HepG2 (cell line): ENCODE measurements at regions not wholly inside any gene's neighbourhood (a gene's known extent, or its start where the extent isn't known, plus 50 kb on each side); places are given as distances from the start of the nearest gene placed in this dataset.
A peak's percentile ranks its signal among the peaks of the same experiment; 100 is the strongest.
"Not testable (repeated sequence)": the region's sequence is repeated elsewhere in the genome, so short reads cannot be mapped to it uniquely, and the experiment has no call there.

Source experiments
- ATAC-seq: fragments of 200-7000 bp; cut with Tn5 transposase; 3 replicates; pipeline ENCODE4 v1.9.1; 2020; ENCODE audit warnings: mild to moderate bottlenecking, moderate library complexity
- BruUV-seq: library from RNA; stranded (reverse); fragments of 400-500 nt; replicated peaks from 2 replicates; lab custom pipeline; 2021; lab: Mats Ljungman, UMichigan
- CTCF ChIA-PET: fragments of 300-600 bp; formaldehyde crosslinking; extraction: SDS; loops from one replicate; lab custom pipeline; 2021; ENCODE audit warnings: low total read pairs, inconsistent platforms, low intra/inter-chr PET ratio; lab: Yijun Ruan, JAX
- POLR2A ChIA-PET: fragments of 350-600 bp; sonication (Branson Sonifier 250); formaldehyde crosslinking; loops from one replicate; lab custom pipeline; 2020; ENCODE audit warnings: antibody characterized with exemption, inconsistent platforms; lab: Yijun Ruan, JAX
- DNase-seq: peaks from one replicate; pipeline ENCODE4 v3.0.0-alpha.2; 2015; ENCODE audit warnings: low spot score
- FAIRE-seq: peaks from 3 replicates; lab custom pipeline; 2011; peaks lifted over from hg19 to GRCh38; lab: Jason Lieb, UNC
- H2AFZ ChIP-seq: one replicate; pipeline ENCODE4 v1.6.1; 2011; ENCODE audit warnings: low read length, inconsistent platforms
- H3K27ac ChIP-seq: fragments of 300-600 bp; 3 replicates; pipeline ENCODE4 v1.8.0; 2011; ENCODE audit warnings: mixed run types, mild to moderate bottlenecking, mixed read lengths, low read length, inconsistent platforms; ENCODE audit not compliant: insufficient read depth; ENCODE audit errors: extremely low read length
- H3K27me3 ChIP-seq, 2 experiments: fragments of 200-600 bp in 1 of 2; 2 replicates in 1 of 2; 3 replicates in 1 of 2; pipeline versions ENCODE4 v1.6.0 to v1.8.0; 2011; ENCODE audit warnings: low read length in 2 of 2, mild to moderate bottlenecking in 2 of 2, moderate library complexity in 2 of 2, inconsistent platforms in 1 of 2; ENCODE audit not compliant: insufficient read depth in 2 of 2, control insufficient read depth in 1 of 2
- H3K36me3 ChIP-seq, 2 experiments: fragments of 200-600 bp in 1 of 2; replicated peaks in 1 of 2; 2 replicates in 1 of 2; 3 replicates in 1 of 2; pipeline versions ENCODE4 v1.5.1 to v1.8.0; 2011; ENCODE audit warnings: low read length in 2 of 2, inconsistent platforms in 1 of 2; ENCODE audit not compliant: insufficient read depth in 2 of 2, control insufficient read depth in 1 of 2
- H3K4me1 ChIP-seq: 2 replicates; pipeline ENCODE4 v1.5.1; 2012; ENCODE audit warnings: low read length, inconsistent platforms; ENCODE audit not compliant: insufficient read depth
- H3K4me2 ChIP-seq: 2 replicates; pipeline ENCODE4 v1.6.0; 2011; ENCODE audit warnings: low read depth, low read length, inconsistent platforms
- H3K4me3 ChIP-seq, 3 experiments: fragments of 200-600 bp in 1 of 3; sonication (generic), shearing (Covaris generic) in 1 of 3; replicated peaks in 1 of 3; 2 replicates each; pipeline ENCODE4 v1.5.1; 2011 to 2016; ENCODE audit warnings: low read length in 3 of 3, inconsistent platforms in 2 of 3, low read depth in 2 of 3, mild to moderate bottlenecking in 2 of 3, control low read depth in 1 of 3, mixed read lengths in 1 of 3; ENCODE audit not compliant: insufficient read depth in 1 of 3
- H3K79me2 ChIP-seq: one replicate; pipeline ENCODE4 v1.6.1; 2011; ENCODE audit warnings: low read length, inconsistent platforms; ENCODE audit not compliant: insufficient read depth
- H3K9ac ChIP-seq: 2 replicates; pipeline ENCODE4 v1.6.0; 2011; ENCODE audit warnings: mild to moderate bottlenecking, low read depth, low read length, inconsistent platforms; ENCODE audit not compliant: insufficient read depth
- H3K9me3 ChIP-seq: 2 replicates; pipeline ENCODE4 v1.5.1; 2012; ENCODE audit warnings: mild to moderate bottlenecking, low read length
- H4K20me1 ChIP-seq: 2 replicates; pipeline ENCODE4 v1.6.0; 2011; ENCODE audit warnings: inconsistent platforms, mild to moderate bottlenecking, low read length, moderate library complexity; ENCODE audit not compliant: insufficient read depth
- ATF7 ChIP-seq, 2 experiments: fragments of 450-650 bp in 1 of 2; sonication (generic) in 1 of 2; formaldehyde crosslinking in 1 of 2; IDR thresholded peaks; 2 replicates each; pipeline versions ENCODE4 v1.4.0 to v1.6.1; 2016 to 2020; ENCODE audit warnings: antibody characterized with exemption in 1 of 2, mild to moderate bottlenecking in 1 of 2, missing genetic modification reagents in 1 of 2
- ATM ChIP-seq: fragments of 450-650 bp; IDR thresholded peaks from 2 replicates; pipeline ENCODE4 v1.7.1; 2017; ENCODE audit warnings: mild to moderate bottlenecking, borderline replicate concordance
- FOXK2 ChIP-seq: fragments of 450-650 bp; IDR thresholded peaks from 2 replicates; pipeline ENCODE4 v1.6.1; 2016
- FOXP1 ChIP-seq, 2 experiments: fragments of 450-650 bp in 1 of 2; IDR thresholded peaks; 2 replicates each; pipeline ENCODE4 v1.6.1; 2017 to 2018; ENCODE audit warnings: antibody characterized with exemption in 1 of 2
- HDAC1 ChIP-seq: sonication (generic); formaldehyde crosslinking; IDR thresholded peaks from 2 replicates; pipeline ENCODE4 v1.5.1; 2020; ENCODE audit warnings: mild to moderate bottlenecking, missing genetic modification reagents
- NFRKB ChIP-seq: fragments of 450-650 bp; IDR thresholded peaks from 2 replicates; pipeline ENCODE4 v1.6.1; 2017
- SRF ChIP-seq: IDR thresholded peaks from 2 replicates; pipeline ENCODE4 v1.6.1; 2011; ENCODE audit warnings: mild to moderate bottlenecking, low read depth, low read length, moderate library complexity
- ZFP41 ChIP-seq: sonication (generic); formaldehyde crosslinking; IDR thresholded peaks from 2 replicates; pipeline ENCODE4 v1.4.0; 2020; ENCODE audit warnings: mild to moderate bottlenecking, missing genetic modification reagents, borderline replicate concordance
- ZNF296 ChIP-seq: sonication (generic); formaldehyde crosslinking; conservative IDR thresholded peaks from 2 replicates; pipeline ENCODE4 v1.5.0; 2020; ENCODE audit warnings: mild to moderate bottlenecking, missing genetic modification reagents
- WGBS: methylation state at CpG from one replicate; pipeline ENCODE4 v1.1.6; 2017; ENCODE audit warnings: low lambda C conversion rate; 5-methylcytosine and 5-hydroxymethylcytosine counted together
- in situ Hi-C: cut with HindIII; loops from 2 replicates; pipeline ENCODE4 v1.10.0; 2017; ENCODE audit warnings: low pct_unique_long_range_greater_than_20kb; ENCODE audit not compliant: extremely low pct_ligation_motif_present
- intact Hi-C: fragments of 100-400 bp; cut with micrococcal nuclease; formaldehyde crosslinking; loops from one replicate; pipeline ENCODE4 v1.10.0; 2022; ENCODE audit not compliant: unreplicated experiment

GRCh38 chr20:30503204-30503603, 754.3 kb upstream of the DEFB115 start:
- H3K4me3 ChIP-seq; ATAC-seq; H3K4me1 ChIP-seq; BruUV-seq; H3K27me3 ChIP-seq; DNase-seq; H3K4me2 ChIP-seq; H4K20me1 ChIP-seq; POLR2A ChIA-PET; H3K9ac ChIP-seq; FAIRE-seq; H3K27ac ChIP-seq; H2AFZ ChIP-seq; H3K79me2 ChIP-seq; H3K9me3 ChIP-seq; H3K36me3 ChIP-seq; in situ Hi-C loops; CTCF ChIA-PET; TF ChIP-seq ATF7 (CRISPR knock-in tag; IDR thresholded peaks at IDR 0.05): not testable (repeated sequence)
- WGBS: 2% methylated on average over 1 of the region's 1 CpG
- TF ChIP-seq ATF7 (IDR thresholded peaks at IDR 0.05) (0 out of 2 replicates have a peak, but pooled peaks have one; percentile 2), ATM (peak; percentile 15; the same call in 1 of the 2 replicates)
- intact Hi-C loops: loop anchor here (5.0 kb wide), 1 partner anchor 216 kb away; no protein-coding TSS in a partner anchor

GRCh38 chr20:30503992-30504570, 753.4 kb upstream of the DEFB115 start:
- CTCF ChIA-PET: no interaction called here
- peaks cover 6% of the 10 kb centered on the region; the same call in 1 of the 2 replicates for H3K9me3 ChIP-seq
- no peak for TF ChIP-seq SRF
- TF ChIP-seq ZNF296 (CRISPR knock-in tag): no peak
- TF ChIP-seq ZFP41 (CRISPR knock-in tag): no peak
- 0 out of 2 replicates have a peak, but pooled peaks have one; percentile 6 for TF ChIP-seq NFRKB
- no peak for TF ChIP-seq HDAC1 (CRISPR knock-in tag)
- peak; percentile 21; the same call in 1 of the 2 replicates for TF ChIP-seq FOXK2
- TF ChIP-seq FOXP1 (IDR thresholded peaks at IDR 0.05): 0 out of 2 replicates have a peak, but pooled peaks have one; percentile 9
- no peak for TF ChIP-seq FOXP1 (CRISPR knock-in tag; IDR thresholded peaks at IDR 0.05)
- TF ChIP-seq, all 625 proteins: peak for 3
- Histone ChIP-seq H3K4me2 (no peak overlapping the region), H3K4me1 (no peaks in the 10 kb centered on the region), H3K4me3 (no peak overlapping the region), H3K27me3 (no peaks in the 10 kb centered on the region), H3K79me2 (no peaks in the 10 kb centered on the region), H3K9ac (no peak overlapping the region), H2AFZ (no peak overlapping the region), H4K20me1 (no peaks in the 10 kb centered on the region), H3K27ac (no peak overlapping the region), H3K36me3 (no peaks in the 10 kb centered on the region)
- no TSS peak for BruUV-seq
- ATAC-seq: no peak
- POLR2A ChIA-PET: no interaction called here
- DNase-seq: no peak
- WGBS: 12% methylated on average over 3 of the region's 3 CpGs
- intact Hi-C loops (loop anchor here (5.0 kb wide), 1 partner anchor 217 kb away; no protein-coding TSS in a partner anchor), in situ Hi-C loops (no loop called here)
- no peak for FAIRE-seq
